PC-9 (cell line): ENCODE measurements at regions not wholly inside any gene's neighbourhood (a gene's known extent, or its start where the extent isn't known, plus 50 kb on each side); places are given as distances from the start of the nearest gene placed in this dataset.

Experiments used
- EZH2 ChIP-seq: fragments of 200-600 bp; sonication (generic); IDR thresholded peaks from 2 replicates; pipeline ENCODE4 v1.8.0; 2017; ENCODE audit warnings: antibody characterized with exemption, low read depth
- TF ChIP-seq, protein P1 (sequence below): fragments of 200-600 bp; sonication (generic); conservative IDR thresholded peaks from 2 replicates; pipeline ENCODE4 v1.6.1; 2017; ENCODE audit warnings: mixed run types, antibody characterized with exemption, mild to moderate bottlenecking, moderate library complexity

DNA sequence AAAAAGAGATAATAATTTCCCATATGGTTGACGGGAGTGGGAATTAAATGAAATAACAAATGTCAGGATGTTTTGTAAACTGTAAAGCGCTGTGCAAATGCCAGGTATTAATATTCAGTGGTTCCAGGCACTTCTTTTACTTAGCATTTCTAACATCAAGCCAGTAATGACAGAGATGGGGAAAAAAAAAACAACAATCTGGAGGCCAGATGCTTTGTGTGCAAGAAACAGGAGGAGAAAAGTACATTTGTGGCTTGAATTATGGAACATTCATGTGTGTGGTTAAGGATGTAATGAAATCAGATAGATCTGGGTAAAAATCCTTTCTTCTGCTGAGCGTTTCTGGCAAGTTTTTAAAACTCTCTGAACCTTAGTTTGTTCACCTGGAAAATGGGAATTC, 509.6 kb downstream of the FUT8 start:
- TF ChIP-seq, protein P1, sequence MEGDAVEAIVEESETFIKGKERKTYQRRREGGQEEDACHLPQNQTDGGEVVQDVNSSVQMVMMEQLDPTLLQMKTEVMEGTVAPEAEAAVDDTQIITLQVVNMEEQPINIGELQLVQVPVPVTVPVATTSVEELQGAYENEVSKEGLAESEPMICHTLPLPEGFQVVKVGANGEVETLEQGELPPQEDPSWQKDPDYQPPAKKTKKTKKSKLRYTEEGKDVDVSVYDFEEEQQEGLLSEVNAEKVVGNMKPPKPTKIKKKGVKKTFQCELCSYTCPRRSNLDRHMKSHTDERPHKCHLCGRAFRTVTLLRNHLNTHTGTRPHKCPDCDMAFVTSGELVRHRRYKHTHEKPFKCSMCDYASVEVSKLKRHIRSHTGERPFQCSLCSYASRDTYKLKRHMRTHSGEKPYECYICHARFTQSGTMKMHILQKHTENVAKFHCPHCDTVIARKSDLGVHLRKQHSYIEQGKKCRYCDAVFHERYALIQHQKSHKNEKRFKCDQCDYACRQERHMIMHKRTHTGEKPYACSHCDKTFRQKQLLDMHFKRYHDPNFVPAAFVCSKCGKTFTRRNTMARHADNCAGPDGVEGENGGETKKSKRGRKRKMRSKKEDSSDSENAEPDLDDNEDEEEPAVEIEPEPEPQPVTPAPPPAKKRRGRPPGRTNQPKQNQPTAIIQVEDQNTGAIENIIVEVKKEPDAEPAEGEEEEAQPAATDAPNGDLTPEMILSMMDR: no peak
- no peak for TF ChIP-seq EZH2
